GM12878 (cell line): ENCODE measurements at regions not wholly inside any gene's neighbourhood (a gene's known extent, or its start where the extent isn't known, plus 50 kb on each side); places are given as distances from the start of the nearest gene placed in this dataset. TPM values are rescaled to one million over a fixed set of nuclear protein-coding genes. Genes with fewer than 3 reads are reported as not detected.

Source experiments
- ATAC-seq: fragments of 200-7000 bp; cut with Tn5 transposase; 3 replicates; pipeline ENCODE4 v1.9.1; 2020; ENCODE audit warnings: mild to moderate bottlenecking, moderate library complexity
- BruUV-seq: library from RNA; stranded (reverse); fragments of 400-500 nt; replicated peaks from 2 replicates; lab custom pipeline; 2021; lab: Mats Ljungman, UMichigan
- CTCF ChIA-PET: fragments of 300-600 bp; sonication (Branson Sonifier 250); formaldehyde crosslinking; extraction: SDS; loops from one replicate; lab custom pipeline; 2021; ENCODE audit warnings: inconsistent platforms; lab: Yijun Ruan, JAX
- POLR2A ChIA-PET: fragments of 350-600 bp; formaldehyde crosslinking; extraction: SDS; loops from one replicate; lab custom pipeline; 2021; ENCODE audit warnings: inconsistent platforms; lab: Charles Lee
- RAD21 ChIA-PET: fragments of 300-600 bp; sonication (Branson Sonifier 250); formaldehyde crosslinking; loops from one replicate; lab custom pipeline; 2023; ENCODE audit warnings: antibody characterized with exemption; ENCODE audit not compliant: unreplicated experiment; lab: Charles Lee
- SMC1A ChIA-PET: fragments of 300-600 bp; sonication (Branson Sonifier 250); formaldehyde crosslinking; loops from one replicate; lab custom pipeline; 2023; ENCODE audit not compliant: unreplicated experiment, uncharacterized antibody; lab: Charles Lee
- DNase-seq: peaks from one replicate; pipeline ENCODE4 v3.0.0-alpha.2; 2011; ENCODE audit warnings: low read depth, low spot score
- FAIRE-seq: peaks from 3 replicates; lab custom pipeline; 2011; peaks lifted over from hg19 to GRCh38; lab: Jason Lieb, UNC
- H2AFZ ChIP-seq: 2 replicates; pipeline ENCODE4 v1.6.0; 2011; ENCODE audit warnings: low read depth, low read length, control low read depth; ENCODE audit not compliant: control insufficient read depth
- H3K27ac ChIP-seq: 2 replicates; pipeline ENCODE4 v1.5.1; 2011; ENCODE audit warnings: control low read depth; ENCODE audit not compliant: control insufficient read depth, insufficient read depth
- H3K27me3 ChIP-seq, 2 experiments: replicated peaks in 1 of 2; 2 replicates each; pipeline versions ENCODE4 v1.6.0 to v1.6.1; 2011; ENCODE audit warnings: low read length in 1 of 2; ENCODE audit not compliant: control insufficient read depth in 2 of 2, insufficient read depth in 2 of 2
- H3K36me3 ChIP-seq, 2 experiments: 2 replicates each; pipeline ENCODE4 v1.5.1; 2011; ENCODE audit warnings: low read length in 1 of 2; ENCODE audit not compliant: control insufficient read depth in 2 of 2, insufficient read depth in 2 of 2
- H3K4me1 ChIP-seq: 2 replicates; pipeline ENCODE4 v1.6.1; 2011; ENCODE audit warnings: mild to moderate bottlenecking, low read length, moderate library complexity, mixed read lengths; ENCODE audit not compliant: control insufficient read depth, insufficient read depth
- H3K4me2 ChIP-seq: 2 replicates; pipeline ENCODE4 v1.6.0; 2011; ENCODE audit warnings: control low read depth; ENCODE audit not compliant: control insufficient read depth, insufficient read depth
- H3K4me3 ChIP-seq: fragments of 200-600 bp; sonication (generic); 2 replicates; pipeline ENCODE4 v1.5.1; 2016
- H3K79me2 ChIP-seq: 2 replicates; pipeline ENCODE4 v1.6.0; 2011; ENCODE audit warnings: low read length; ENCODE audit not compliant: control insufficient read depth, insufficient read depth
- H3K9ac ChIP-seq: 2 replicates; pipeline ENCODE4 v1.8.0; 2011; ENCODE audit warnings: low read length, control low read depth, mixed read lengths; ENCODE audit not compliant: control insufficient read depth, insufficient read depth
- H3K9me3 ChIP-seq: replicated peaks from 3 replicates; pipeline ENCODE4 v1.5.1; 2011; ENCODE audit warnings: mild to moderate bottlenecking, low read length; ENCODE audit not compliant: control insufficient read depth, insufficient read depth
- H4K20me1 ChIP-seq: 2 replicates; pipeline ENCODE4 v1.6.0; 2011; ENCODE audit not compliant: control insufficient read depth, insufficient read depth
- BCLAF1 ChIP-seq: fragments of 450-650 bp; IDR thresholded peaks from 2 replicates; pipeline ENCODE4 v1.6.1; 2017; ENCODE audit warnings: antibody characterized with exemption, mild to moderate bottlenecking, moderate library complexity
- ZSCAN29 ChIP-seq: fragments of 450-650 bp; IDR thresholded peaks from 2 replicates; pipeline ENCODE4 v1.6.1; 2017; ENCODE audit warnings: mild to moderate bottlenecking, moderate library complexity
- WGBS: methylation state at CpG from one replicate; pipeline ENCODE4 v1.1.6; 2016; ENCODE audit warnings: low lambda C conversion rate; ENCODE audit not compliant: insufficient replicate concordance, insufficient coverage; ENCODE audit errors: missing lambda C conversion rate; 5-methylcytosine and 5-hydroxymethylcytosine counted together
- in situ Hi-C: fragments of 300-500 bp; cut with MboI; formaldehyde crosslinking; loops from 9 replicates; pipeline ENCODE4 v1.14.3; 2018; ENCODE audit warnings: mixed read lengths
- intact Hi-C: fragments of 100-400 bp; cut with micrococcal nuclease; formaldehyde crosslinking; loops from one replicate; pipeline ENCODE4 v1.14.2; 2022; ENCODE audit not compliant: unreplicated experiment
- microRNA-seq: library from miRNA; unstranded; fragments of <30 nt; microRNA quantifications from one replicate; pipeline ENCODE4, GENCODE V29; 2018
- small RNA-seq: library from RNA; depleted of rRNA; stranded (forward); fragments of <200 nt; gene quantifications from one replicate; pipeline ENCODE3, GENCODE V24; 2014

GRCh38 chr2:6793913-6794312 lies 71.8 kb downstream of the CMPK2 start:
- FAIRE-seq (no peak), DNase-seq (no peak), ATAC-seq (no peak)
- Histone ChIP-seq H3K4me2 (no peak overlapping the region), H3K27ac (no peak overlapping the region), H3K79me2 (no peaks in the 10 kb centered on the region), H3K4me3 (no peak overlapping the region), H4K20me1 (no peaks in the 10 kb centered on the region; the same call in 1 of the 2 replicates), H3K9ac (no peak overlapping the region), H3K9me3 (no peaks in the 10 kb centered on the region), H3K4me1 (no peaks in the 10 kb centered on the region), H3K27me3 (peaks cover 0 to 2% of the 10 kb centered on the region in 2 experiments; a peak in 1 of 4 replicates), H2AFZ (no peak overlapping the region), H3K36me3 (no peaks in the 10 kb centered on the region)
- BruUV-seq = no TSS peak
- ChIA-PET POLR2A (no interaction called here), CTCF (interaction anchor here (1.1 kb wide), 1 partner anchor 21 kb away, joined by 3 read pairs; no protein-coding TSS in a partner anchor), SMC1A (no interaction called here), RAD21 (interaction anchor here (0.6 kb wide), 1 partner anchor 956 kb away, joined by 3 read pairs; no protein-coding TSS in a partner anchor)
- in situ Hi-C loops (no loop called here), intact Hi-C loops (no loop called here)
- WGBS = 35% methylated on average over 6 of the region's 6 CpGs
- TF ChIP-seq BCLAF1 = no peak

- no peak for TF ChIP-seq ZSCAN29
- H3K4me3 ChIP-seq = no peak overlapping the region
- no TSS peak for BruUV-seq
Observed at GRCh38 chr2:6794448-6794847, 71.3 kb downstream of the CMPK2 start.

More at GRCh38 chr2:6794448-6794847, 71.3 kb downstream of the CMPK2 start:
- FAIRE-seq (no peak), ATAC-seq (no peak), DNase-seq (no peak)
- H3K4me1 ChIP-seq = no peaks in the 10 kb centered on the region
- H3K36me3 ChIP-seq = no peaks in the 10 kb centered on the region
- no peaks in the 10 kb centered on the region for H3K9me3 ChIP-seq
- H2AFZ ChIP-seq = no peak overlapping the region
- ChIA-PET SMC1A (interaction anchor here (0.8 kb wide), 1 partner anchor 22 kb away, joined by 4 read pairs; no protein-coding TSS in a partner anchor), POLR2A (no interaction called here), CTCF (no interaction called here), RAD21 (no interaction called here)
- peaks cover 0 to 2% of the 10 kb centered on the region in 2 experiments; a peak in 1 of 4 replicates for H3K27me3 ChIP-seq
- H3K9ac ChIP-seq = no peak overlapping the region
- H3K27ac ChIP-seq = no peak overlapping the region
- in situ Hi-C loops = no loop called here
- H4K20me1 ChIP-seq = no peaks in the 10 kb centered on the region; the same call in 1 of the 2 replicates
- no peaks in the 10 kb centered on the region for H3K79me2 ChIP-seq
- intact Hi-C loops = no loop called here
- 37% methylated on average over 8 of the region's 8 CpGs for WGBS
- no peak overlapping the region for H3K4me2 ChIP-seq

Small RNAs in the stretch of these regions (microRNA-seq; reads per million reads assigned to microRNA genes)
- gene MIR7158 (not detected), gene MIR7515 (not detected)

Small RNAs in the stretch of these regions (small RNA-seq; reads per million reads assigned to genes)
- gene MIR7158 = not detected
